ENCODE measurements at regions not wholly inside any gene's neighbourhood (a gene's known extent, or its start where the extent isn't known, plus 50 kb on each side); places are given as distances from the start of the nearest gene placed in this dataset.
"Not testable (repeated sequence)": the region's sequence is repeated elsewhere in the genome, so short reads cannot be mapped to it uniquely, and the experiment has no call there.

GRCh38 chr4:62627671-62628070 lies 1427.5 kb downstream of the ADGRL3 start:
- no peaks in the 10 kb centered on the region for H3K36me3 Mint-ChIP-seq (ENCODE audit: insufficient read depth in 2 of 2)
- no peaks in the 10 kb centered on the region for H3K4me1 Mint-ChIP-seq (ENCODE audit: low read depth)
- no peak for DNase-seq
- H3K27me3 Mint-ChIP-seq (ENCODE audit: low read depth), result no peaks in the 10 kb centered on the region
- H3K27ac Mint-ChIP-seq, result no peak overlapping the region
- H3K4me3 Mint-ChIP-seq, result no peak overlapping the region
- peaks cover 2 to 4% of the 10 kb centered on the region in 2 donors for H3K9me3 Mint-ChIP-seq
- ATAC-seq (replicated peaks in 1 of 2), result no peak

GRCh38 chr4:62627141-62627540 lies 1427.0 kb downstream of the ADGRL3 start:
- no peaks in the 10 kb centered on the region for H3K36me3 Mint-ChIP-seq (ENCODE audit: insufficient read depth in 2 of 2)
- H3K27me3 Mint-ChIP-seq (ENCODE audit: low read depth), result no peaks in the 10 kb centered on the region
- no peak overlapping the region for H3K4me3 Mint-ChIP-seq
- H3K9me3 Mint-ChIP-seq, result peaks cover 2 to 4% of the 10 kb centered on the region in 2 donors
- H3K4me1 Mint-ChIP-seq (ENCODE audit: low read depth), result no peaks in the 10 kb centered on the region
- DNase-seq (no peak), ATAC-seq (replicated peaks in 1 of 2) (no peak)
- H3K27ac Mint-ChIP-seq, result no peak overlapping the region

GRCh38 chr4:62622089-62622488 lies 1422.0 kb downstream of the ADGRL3 start:
- Mint-ChIP-seq H3K27me3 (ENCODE audit: low read depth) (no peaks in the 10 kb centered on the region), H3K36me3 (ENCODE audit: insufficient read depth in 2 of 2) (no peaks in the 10 kb centered on the region), H3K27ac (no peak overlapping the region), H3K4me3 (no peak overlapping the region), H3K4me1 (ENCODE audit: low read depth) (no peaks in the 10 kb centered on the region), H3K9me3 (peaks cover 2 to 4% of the 10 kb centered on the region in 2 donors)
- DNase-seq (no peak), ATAC-seq (replicated peaks in 1 of 2) (no peak)

GRCh38 chr4:62619971-62620370 lies 1419.8 kb downstream of the ADGRL3 start:
- Mint-ChIP-seq H3K9me3 (peaks cover under 1 to 4% of the 10 kb centered on the region in 2 donors), H3K36me3 (ENCODE audit: insufficient read depth in 2 of 2) (no peaks in the 10 kb centered on the region), H3K4me3 (no peak overlapping the region), H3K27me3 (ENCODE audit: low read depth) (no peaks in the 10 kb centered on the region), H3K27ac (no peak overlapping the region), H3K4me1 (ENCODE audit: low read depth) (no peaks in the 10 kb centered on the region)
- DNase-seq (no peak), ATAC-seq (replicated peaks in 1 of 2) (no peak)

- no peak for DNase-seq
- Mint-ChIP-seq H3K4me1 (ENCODE audit: low read depth) (no peaks in the 10 kb centered on the region), H3K27me3 (ENCODE audit: low read depth) (no peaks in the 10 kb centered on the region), H3K4me3 (no peak overlapping the region), H3K9me3 (peaks cover 1 to 6% of the 10 kb centered on the region in 2 donors), H3K27ac (no peak overlapping the region), H3K36me3 (ENCODE audit: insufficient read depth in 2 of 2) (no peaks in the 10 kb centered on the region)
- no peak for ATAC-seq (replicated peaks in 1 of 2)
These were observed 1417.9 kb downstream of the ADGRL3 start for GRCh38 chr4:62618042-62618441.

GRCh38 chr4:62601737-62602136 lies 1401.6 kb downstream of the ADGRL3 start:
- Mint-ChIP-seq H3K27me3 (ENCODE audit: low read depth) (no peaks in the 10 kb centered on the region), H3K4me3 (no peak overlapping the region), H3K4me1 (ENCODE audit: low read depth) (no peaks in the 10 kb centered on the region), H3K36me3 (ENCODE audit: insufficient read depth in 2 of 2) (peaks cover 0 to 2% of the 10 kb centered on the region in 2 donors), H3K27ac (no peak overlapping the region), H3K9me3 (peaks cover 2 to 3% of the 10 kb centered on the region in 2 donors)
- ATAC-seq (replicated peaks in 1 of 2) (no peak), DNase-seq (no peak)

GRCh38 chr4:62595265-62595664 lies 1395.1 kb downstream of the ADGRL3 start:
- not testable (repeated sequence) for H3K9me3 Mint-ChIP-seq, DNase-seq

GRCh38 chr4:62591756-62592155 lies 1391.6 kb downstream of the ADGRL3 start:
- Mint-ChIP-seq H3K36me3 (ENCODE audit: insufficient read depth in 2 of 2) (no peaks in the 10 kb centered on the region), H3K27me3 (ENCODE audit: low read depth) (no peaks in the 10 kb centered on the region), H3K4me3 (no peak overlapping the region), H3K9me3 (peaks cover 6 to 9% of the 10 kb centered on the region in 2 donors), H3K27ac (no peak overlapping the region), H3K4me1 (ENCODE audit: low read depth) (no peaks in the 10 kb centered on the region)
- DNase-seq (no peak), ATAC-seq (replicated peaks in 1 of 2) (no peak)

More at GRCh38 chr4:62595265-62595664, 1395.1 kb downstream of the ADGRL3 start:
- not testable (repeated sequence) for ATAC-seq (replicated peaks in 1 of 2); H3K27me3 Mint-ChIP-seq (ENCODE audit: low read depth); H3K4me3 Mint-ChIP-seq; H3K27ac Mint-ChIP-seq; H3K4me1 Mint-ChIP-seq (ENCODE audit: low read depth); H3K36me3 Mint-ChIP-seq (ENCODE audit: insufficient read depth in 2 of 2)

- H3K4me1 Mint-ChIP-seq (ENCODE audit: low read depth), result no peaks in the 10 kb centered on the region
- no peak overlapping the region for H3K27ac Mint-ChIP-seq
- ATAC-seq (replicated peaks in 1 of 2) (no peak), DNase-seq (no peak)
- H3K9me3 Mint-ChIP-seq, result peaks cover 5 to 7% of the 10 kb centered on the region in 2 donors
- H3K27me3 Mint-ChIP-seq (ENCODE audit: low read depth), result no peaks in the 10 kb centered on the region
- H3K4me3 Mint-ChIP-seq, result no peak overlapping the region
- no peaks in the 10 kb centered on the region for H3K36me3 Mint-ChIP-seq (ENCODE audit: insufficient read depth in 2 of 2)
These were observed 1388.5 kb downstream of the ADGRL3 start for GRCh38 chr4:62588671-62589070.

- no peak for ATAC-seq (replicated peaks in 1 of 2)
- Mint-ChIP-seq H3K4me3 (no peak overlapping the region), H3K27ac (no peak overlapping the region), H3K9me3 (peaks cover 10 to 16% of the 10 kb centered on the region in 2 donors), H3K36me3 (ENCODE audit: insufficient read depth in 2 of 2) (peaks cover 2 to 3% of the 10 kb centered on the region in 2 donors), H3K4me1 (ENCODE audit: low read depth) (no peaks in the 10 kb centered on the region), H3K27me3 (ENCODE audit: low read depth) (no peaks in the 10 kb centered on the region)
- DNase-seq, result no peak
These were observed 1371.4 kb downstream of the ADGRL3 start for GRCh38 chr4:62571494-62571893.

GRCh38 chr4:62560858-62561257 lies 1360.7 kb downstream of the ADGRL3 start:
- ATAC-seq (replicated peaks in 1 of 2) (no peak), DNase-seq (no peak)
- Mint-ChIP-seq H3K4me3 (no peak overlapping the region), H3K27me3 (ENCODE audit: low read depth) (no peaks in the 10 kb centered on the region), H3K4me1 (ENCODE audit: low read depth) (no peaks in the 10 kb centered on the region), H3K36me3 (ENCODE audit: insufficient read depth in 2 of 2) (peaks cover 0 to 3% of the 10 kb centered on the region in 2 donors), H3K27ac (no peak overlapping the region), H3K9me3 (peaks cover 5 to 11% of the 10 kb centered on the region in 2 donors)

- Mint-ChIP-seq H3K4me1 (ENCODE audit: low read depth) (no peaks in the 10 kb centered on the region), H3K4me3 (no peak overlapping the region), H3K27ac (no peak overlapping the region), H3K9me3 (peaks cover 10 to 16% of the 10 kb centered on the region in 2 donors), H3K27me3 (ENCODE audit: low read depth) (no peaks in the 10 kb centered on the region), H3K36me3 (ENCODE audit: insufficient read depth in 2 of 2) (peaks cover 0 to 2% of the 10 kb centered on the region in 2 donors)
- ATAC-seq (replicated peaks in 1 of 2), result no peak
- no peak for DNase-seq
These were observed 1350.0 kb downstream of the ADGRL3 start for GRCh38 chr4:62550121-62550520.

GRCh38 chr4:62549601-62550000 lies 1349.5 kb downstream of the ADGRL3 start:
- peaks cover 10 to 14% of the 10 kb centered on the region in 2 donors for H3K9me3 Mint-ChIP-seq
- DNase-seq, result no peak

GRCh38 chr4:62548765-62549164 lies 1348.6 kb downstream of the ADGRL3 start:
- no peak overlapping the region for H3K4me3 Mint-ChIP-seq
- no peak for ATAC-seq (replicated peaks in 1 of 2)
- no peak for DNase-seq
- H3K4me1 Mint-ChIP-seq (ENCODE audit: low read depth), result no peaks in the 10 kb centered on the region
- no peak overlapping the region for H3K27ac Mint-ChIP-seq
- peaks cover 0 to 2% of the 10 kb centered on the region in 2 donors for H3K36me3 Mint-ChIP-seq (ENCODE audit: insufficient read depth in 2 of 2)
- H3K9me3 Mint-ChIP-seq, result peaks cover 9 to 15% of the 10 kb centered on the region in 2 donors
- H3K27me3 Mint-ChIP-seq (ENCODE audit: low read depth), result no peaks in the 10 kb centered on the region

More at GRCh38 chr4:62549601-62550000, 1349.5 kb downstream of the ADGRL3 start:
- H3K4me1 Mint-ChIP-seq (ENCODE audit: low read depth), result no peaks in the 10 kb centered on the region
- no peaks in the 10 kb centered on the region for H3K27me3 Mint-ChIP-seq (ENCODE audit: low read depth)
- H3K36me3 Mint-ChIP-seq (ENCODE audit: insufficient read depth in 2 of 2), result peaks cover 0 to 2% of the 10 kb centered on the region in 2 donors
- no peak overlapping the region for H3K4me3 Mint-ChIP-seq
- H3K27ac Mint-ChIP-seq, result no peak overlapping the region
- ATAC-seq (replicated peaks in 1 of 2), result no peak

Data from activated T-cell treated with anti-CD3 and anti-CD28 coated beads, Interleukin-2, amount 50 U/mL, for 72 hours (primary cell).